ENCODE measurements at regions not wholly inside any gene's neighbourhood (a gene's known extent, or its start where the extent isn't known, plus 50 kb on each side); places are given as distances from the start of the nearest gene placed in this dataset.

- H3K4me3 ChIP-seq = no peak overlapping the region
- TF ChIP-seq EZH2phosphoT487 (IDR thresholded peaks at IDR 0.05) (no peak), EZH2 (IDR thresholded peaks at IDR 0.05) (no peak), CTCF (IDR thresholded peaks at IDR 0.05) (no peak)
- no peaks in the 10 kb centered on the region for H3K36me3 Mint-ChIP-seq
- no peak overlapping the region for H3K27ac Mint-ChIP-seq
- no peak overlapping the region for H3K9ac ChIP-seq
- H3F3A ChIP-seq (ENCODE audit: low read depth) = no peaks in the 10 kb centered on the region
- no peak overlapping the region for H3K4me3 Mint-ChIP-seq
- H3K4me1 Mint-ChIP-seq = no peaks in the 10 kb centered on the region
- H3K79me2 ChIP-seq (ENCODE audit: low read depth) = no peaks in the 10 kb centered on the region
- H3K9me3 ChIP-seq (ENCODE audit: low read depth) = no peaks in the 10 kb centered on the region
- no peak overlapping the region for H2AFZ ChIP-seq (replicated peaks)
- H4K20me1 ChIP-seq (ENCODE audit: low read depth) = no peaks in the 10 kb centered on the region
- H3K27me3 ChIP-seq = no peaks in the 10 kb centered on the region
- no peak for DNase-seq (ENCODE audit: low spot score)
- no peaks in the 10 kb centered on the region for H3K9me3 Mint-ChIP-seq
- H3K27me3 Mint-ChIP-seq (ENCODE audit: insufficient read depth, low read depth) = peaks cover 5% of the 10 kb centered on the region
- no peaks in the 10 kb centered on the region for H3K4me1 ChIP-seq
- no peaks in the 10 kb centered on the region for H3K36me3 ChIP-seq
- no peak overlapping the region for H3K4me2 ChIP-seq
- no peak overlapping the region for H3K27ac ChIP-seq
Observed at GRCh38 chr20:24829649-24830370, 119.3 kb upstream of the CST7 start.

GRCh38 chr20:24830649-24831048, 118.4 kb upstream of the CST7 start:
- TF ChIP-seq CTCF (IDR thresholded peaks at IDR 0.05) (no peak), EZH2 (IDR thresholded peaks at IDR 0.05) (no peak), EZH2phosphoT487 (IDR thresholded peaks at IDR 0.05) (no peak)
- no peaks in the 10 kb centered on the region for H3K79me2 ChIP-seq (ENCODE audit: low read depth)
- H3K9me3 Mint-ChIP-seq = no peaks in the 10 kb centered on the region
- H3K9me3 ChIP-seq (ENCODE audit: low read depth) = no peaks in the 10 kb centered on the region
- H3F3A ChIP-seq (ENCODE audit: low read depth) = no peaks in the 10 kb centered on the region
- no peak overlapping the region for H3K27ac Mint-ChIP-seq
- H3K4me3 ChIP-seq = no peak overlapping the region
- no peaks in the 10 kb centered on the region for H3K4me1 ChIP-seq
- H3K4me1 Mint-ChIP-seq = no peaks in the 10 kb centered on the region
- H3K4me2 ChIP-seq = no peak overlapping the region
- H3K4me3 Mint-ChIP-seq = no peak overlapping the region
- H4K20me1 ChIP-seq (ENCODE audit: low read depth) = no peaks in the 10 kb centered on the region
- H3K36me3 ChIP-seq = no peaks in the 10 kb centered on the region
- H3K36me3 Mint-ChIP-seq = no peaks in the 10 kb centered on the region
- H3K27me3 Mint-ChIP-seq (ENCODE audit: insufficient read depth, low read depth) = peaks cover 7% of the 10 kb centered on the region
- H3K27ac ChIP-seq = no peak overlapping the region
- no peak for DNase-seq (ENCODE audit: low spot score)
- no peak overlapping the region for H2AFZ ChIP-seq (replicated peaks)
- H3K27me3 ChIP-seq = no peaks in the 10 kb centered on the region
- no peak overlapping the region for H3K9ac ChIP-seq

GRCh38 chr20:24831232-24831631, 117.8 kb upstream of the CST7 start:
- Histone ChIP-seq H3K4me2 (no peak overlapping the region), H2AFZ (replicated peaks) (no peak overlapping the region)
- DNase-seq (ENCODE audit: low spot score) = no peak

More at GRCh38 chr20:24831232-24831631, 117.8 kb upstream of the CST7 start:
- H3K27me3 ChIP-seq = no peaks in the 10 kb centered on the region
- no peaks in the 10 kb centered on the region for H3K36me3 ChIP-seq
- no peaks in the 10 kb centered on the region for H3F3A ChIP-seq (ENCODE audit: low read depth)
- H4K20me1 ChIP-seq (ENCODE audit: low read depth) = no peaks in the 10 kb centered on the region
- no peak overlapping the region for H3K27ac ChIP-seq
- H3K79me2 ChIP-seq (ENCODE audit: low read depth) = no peaks in the 10 kb centered on the region
- TF ChIP-seq CTCF (IDR thresholded peaks at IDR 0.05) (no peak), EZH2 (IDR thresholded peaks at IDR 0.05) (no peak), EZH2phosphoT487 (IDR thresholded peaks at IDR 0.05) (no peak)
- Mint-ChIP-seq H3K36me3 (no peaks in the 10 kb centered on the region), H3K4me1 (no peaks in the 10 kb centered on the region), H3K4me3 (no peak overlapping the region), H3K27me3 (ENCODE audit: insufficient read depth, low read depth) (peaks cover 7% of the 10 kb centered on the region), H3K27ac (no peak overlapping the region), H3K9me3 (no peaks in the 10 kb centered on the region)
- H3K4me1 ChIP-seq = no peaks in the 10 kb centered on the region
- no peak overlapping the region for H3K9ac ChIP-seq
- no peak overlapping the region for H3K4me3 ChIP-seq
- H3K9me3 ChIP-seq (ENCODE audit: low read depth) = no peaks in the 10 kb centered on the region

Data from neural progenitor cell (in vitro differentiated cells).